ENCODE measurements at regions not wholly inside any gene's neighbourhood (a gene's known extent, or its start where the extent isn't known, plus 50 kb on each side); places are given as distances from the start of the nearest gene placed in this dataset.

DNA sequence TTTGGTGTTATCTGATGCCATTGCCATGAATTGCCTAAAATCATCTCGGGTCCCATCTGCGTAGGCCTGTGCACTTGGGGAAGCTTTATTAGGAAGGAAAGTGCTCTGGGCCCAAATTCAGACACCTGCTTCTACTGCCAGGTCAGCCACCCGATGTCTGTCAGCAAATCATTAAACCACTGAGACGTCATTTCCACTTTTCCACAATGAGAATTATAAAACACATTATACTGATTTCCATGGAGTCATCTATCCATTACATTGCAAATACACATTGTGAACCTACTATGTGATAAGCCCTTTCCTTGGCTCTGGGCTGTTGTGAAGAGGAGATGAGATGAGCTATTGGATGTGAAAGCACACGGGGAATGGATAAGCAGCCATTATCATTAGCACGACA is 1022.9 kb downstream of the BCL11B start:
- no peak overlapping the region for H3K4me3 ChIP-seq (ENCODE audit: low read depth, low read length)
- DNase-seq (ENCODE audit: low read depth) = no peak
- TF ChIP-seq, protein P1, sequence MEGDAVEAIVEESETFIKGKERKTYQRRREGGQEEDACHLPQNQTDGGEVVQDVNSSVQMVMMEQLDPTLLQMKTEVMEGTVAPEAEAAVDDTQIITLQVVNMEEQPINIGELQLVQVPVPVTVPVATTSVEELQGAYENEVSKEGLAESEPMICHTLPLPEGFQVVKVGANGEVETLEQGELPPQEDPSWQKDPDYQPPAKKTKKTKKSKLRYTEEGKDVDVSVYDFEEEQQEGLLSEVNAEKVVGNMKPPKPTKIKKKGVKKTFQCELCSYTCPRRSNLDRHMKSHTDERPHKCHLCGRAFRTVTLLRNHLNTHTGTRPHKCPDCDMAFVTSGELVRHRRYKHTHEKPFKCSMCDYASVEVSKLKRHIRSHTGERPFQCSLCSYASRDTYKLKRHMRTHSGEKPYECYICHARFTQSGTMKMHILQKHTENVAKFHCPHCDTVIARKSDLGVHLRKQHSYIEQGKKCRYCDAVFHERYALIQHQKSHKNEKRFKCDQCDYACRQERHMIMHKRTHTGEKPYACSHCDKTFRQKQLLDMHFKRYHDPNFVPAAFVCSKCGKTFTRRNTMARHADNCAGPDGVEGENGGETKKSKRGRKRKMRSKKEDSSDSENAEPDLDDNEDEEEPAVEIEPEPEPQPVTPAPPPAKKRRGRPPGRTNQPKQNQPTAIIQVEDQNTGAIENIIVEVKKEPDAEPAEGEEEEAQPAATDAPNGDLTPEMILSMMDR (conservative IDR thresholded peaks at IDR 0.05; ENCODE audit: low read depth, low read length) = no peak

DNA sequence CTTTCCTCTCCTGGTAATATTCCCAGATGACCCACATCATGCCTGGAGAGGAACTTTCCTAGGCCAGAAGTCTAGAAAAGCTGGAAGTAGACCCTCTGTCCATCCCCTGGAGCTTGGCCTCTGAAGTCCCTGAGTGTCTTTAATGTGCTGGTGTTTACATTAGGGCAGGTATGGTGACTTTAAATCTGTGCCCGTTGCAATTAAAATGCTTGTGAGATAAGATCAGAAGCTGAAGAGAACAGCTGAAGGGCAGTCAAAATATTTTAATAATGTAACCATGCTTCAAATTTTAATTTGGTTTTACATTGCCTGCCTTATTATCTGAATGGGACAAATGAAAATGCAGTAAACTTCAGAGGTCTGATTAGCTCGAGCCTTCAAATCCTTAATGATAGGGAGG is 1022.5 kb downstream of the BCL11B start:
- no peak for DNase-seq (ENCODE audit: low read depth)
- no peak overlapping the region for H3K4me3 ChIP-seq (ENCODE audit: low read depth, low read length)
- TF ChIP-seq, protein P1 (conservative IDR thresholded peaks at IDR 0.05; ENCODE audit: low read depth, low read length) = no peak

DNA sequence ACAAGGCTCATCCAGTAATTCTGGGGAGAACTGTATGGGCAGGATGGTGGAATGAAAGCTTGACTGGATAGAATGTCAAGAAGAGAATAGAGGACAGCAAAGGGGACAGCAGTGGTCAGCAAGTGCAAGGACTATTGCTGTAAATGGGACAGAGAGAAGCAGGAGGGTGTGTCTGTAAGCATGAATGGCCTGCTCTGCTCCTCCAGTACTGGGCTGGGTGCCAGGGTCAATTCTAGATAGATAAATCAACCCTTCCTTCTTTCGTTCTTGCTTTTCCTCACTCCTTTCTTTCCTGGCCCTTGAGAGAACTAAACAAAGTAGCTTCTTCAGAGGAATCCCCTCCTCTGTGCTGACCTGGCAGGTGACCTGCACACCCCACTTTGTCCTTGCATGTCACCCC is 1019.2 kb downstream of the BCL11B start:
- TF ChIP-seq, protein P1 (conservative IDR thresholded peaks at IDR 0.05; ENCODE audit: low read depth, low read length) = no peak
- no peak for DNase-seq (ENCODE audit: low read depth)
- no peak overlapping the region for H3K4me3 ChIP-seq (ENCODE audit: low read depth, low read length)

GRCh38 chr14:98259881-98260280 is 1012.1 kb downstream of the BCL11B start:
- H3K4me3 ChIP-seq (ENCODE audit: low read depth, low read length) = no peak overlapping the region
- TF ChIP-seq, protein P1 (conservative IDR thresholded peaks at IDR 0.05; ENCODE audit: low read depth, low read length) = no peak
- DNase-seq (ENCODE audit: low read depth) = no peak

- no peak for DNase-seq (ENCODE audit: low read depth)
- TF ChIP-seq, protein P1 (conservative IDR thresholded peaks at IDR 0.05; ENCODE audit: low read depth, low read length) = no peak
- H3K4me3 ChIP-seq (ENCODE audit: low read depth, low read length) = no peak overlapping the region
Measured at GRCh38 chr14:98262566-98262965, 1009.4 kb downstream of the BCL11B start.

GRCh38 chr14:98269533-98269932 is 1002.5 kb downstream of the BCL11B start:
- TF ChIP-seq, protein P1 (conservative IDR thresholded peaks at IDR 0.05; ENCODE audit: low read depth, low read length) = no peak
- DNase-seq (ENCODE audit: low read depth) = no peak
- H3K4me3 ChIP-seq (ENCODE audit: low read depth, low read length) = no peak overlapping the region

- no peak overlapping the region for H3K4me3 ChIP-seq (ENCODE audit: low read depth, low read length)
- no peak for DNase-seq (ENCODE audit: low read depth)
- TF ChIP-seq, protein P1 (conservative IDR thresholded peaks at IDR 0.05; ENCODE audit: low read depth, low read length) = no peak
Measured at GRCh38 chr14:98270201-98270600, 1001.8 kb downstream of the BCL11B start.

Measured in choroid plexus epithelial cell (primary cell).